GM12891 (cell line): ENCODE measurements at regions not wholly inside any gene's neighbourhood (a gene's known extent, or its start where the extent isn't known, plus 50 kb on each side); places are given as distances from the start of the nearest gene placed in this dataset.

Source experiments
- POLR2A ChIP-seq: IDR thresholded peaks from 2 replicates; pipeline ENCODE4 v1.6.1; 2011; ENCODE audit warnings: low read depth, low read length, control low read depth
- POLR2AphosphoS5 ChIP-seq: IDR thresholded peaks from 2 replicates; pipeline ENCODE4 v1.6.1; 2011; ENCODE audit warnings: low read depth, low read length, control low read depth
- POU2F2 ChIP-seq: IDR thresholded peaks from 2 replicates; pipeline ENCODE4 v1.6.1; 2011; ENCODE audit warnings: low read depth, mild to moderate bottlenecking, control low read depth, low read length, moderate library complexity
- SPI1 ChIP-seq: IDR thresholded peaks from 2 replicates; pipeline ENCODE4 v1.6.1; 2011; ENCODE audit warnings: low read depth, low read length, control low read depth
- TAF1 ChIP-seq: IDR thresholded peaks from 2 replicates; pipeline ENCODE4 v1.6.1; 2011; ENCODE audit warnings: low read depth, low read length, control low read depth

GRCh38 chr3:5297895-5298294 is 110.4 kb downstream of the EDEM1 start:
- TF ChIP-seq TAF1 (no peak), SPI1 (no peak), POLR2A (no peak), POLR2AphosphoS5 (no peak), POU2F2 (no peak)
